ENCODE measurements at regions not wholly inside any gene's neighbourhood (a gene's known extent, or its start where the extent isn't known, plus 50 kb on each side); places are given as distances from the start of the nearest gene placed in this dataset.
"Not testable (repeated sequence)": the region's sequence is repeated elsewhere in the genome, so short reads cannot be mapped to it uniquely, and the experiment has no call there.

- no peaks in the 10 kb centered on the region for H3K9me3 ChIP-seq (ENCODE audit: control insufficient read depth in 5 of 5, low read length in 5 of 5)
- H3K4me1 ChIP-seq (ENCODE audit: control insufficient read depth in 5 of 5, insufficient read depth in 5 of 5, low read length in 5 of 5) = no peaks in the 10 kb centered on the region
- no peak overlapping the region for H3K27ac ChIP-seq (ENCODE audit: low read depth, low read length)
- peaks cover 0 to 4% (median 0%) of the 10 kb centered on the region in 5 donors for H3K27me3 ChIP-seq (ENCODE audit: control insufficient read depth in 5 of 5, insufficient read depth in 4 of 5, low read length in 5 of 5)
- H3K36me3 ChIP-seq (ENCODE audit: control insufficient read depth in 5 of 5, insufficient read depth in 5 of 5, low read length in 5 of 5) = no peaks in the 10 kb centered on the region
- no peak overlapping the region for H3K9ac ChIP-seq (ENCODE audit: low read length in 5 of 5)
- H3K4me3 ChIP-seq (ENCODE audit: low read depth in 1 of 5, low read length in 5 of 5) = no peak overlapping the region
Observed at GRCh38 chr3:70684701-70685100, 372.3 kb upstream of the MDFIC2 start.

DNA sequence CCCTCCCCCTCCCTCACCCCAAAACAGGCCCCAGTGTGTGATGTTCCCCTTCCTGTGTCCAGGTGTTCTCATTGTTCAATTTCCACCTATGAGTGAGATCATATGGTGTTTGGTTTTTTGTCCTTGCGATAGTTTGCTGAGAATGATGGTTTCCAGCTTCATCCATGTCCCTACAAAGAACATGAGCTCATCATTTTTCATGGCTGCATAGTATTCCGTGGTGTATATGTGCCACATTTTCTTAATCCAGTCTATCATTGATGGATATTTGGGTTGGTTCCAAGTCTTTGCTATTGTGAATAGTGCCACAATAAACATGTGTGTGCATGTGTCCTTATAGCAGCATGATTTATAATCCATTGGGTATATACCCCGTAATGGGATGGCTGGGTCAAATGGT lies 363.4 kb upstream of the MDFIC2 start:
- H3K9me3 ChIP-seq (ENCODE audit: control insufficient read depth in 5 of 5, low read length in 5 of 5); H3K27ac ChIP-seq (ENCODE audit: low read depth, low read length); H3K36me3 ChIP-seq (ENCODE audit: control insufficient read depth in 5 of 5, insufficient read depth in 5 of 5, low read length in 5 of 5); H3K27me3 ChIP-seq (ENCODE audit: control insufficient read depth in 5 of 5, insufficient read depth in 4 of 5, low read length in 5 of 5); H3K4me3 ChIP-seq (ENCODE audit: low read depth in 1 of 5, low read length in 5 of 5); H3K4me1 ChIP-seq (ENCODE audit: control insufficient read depth in 5 of 5, insufficient read depth in 5 of 5, low read length in 5 of 5); H3K9ac ChIP-seq (ENCODE audit: low read length in 5 of 5): not testable (repeated sequence)

DNA sequence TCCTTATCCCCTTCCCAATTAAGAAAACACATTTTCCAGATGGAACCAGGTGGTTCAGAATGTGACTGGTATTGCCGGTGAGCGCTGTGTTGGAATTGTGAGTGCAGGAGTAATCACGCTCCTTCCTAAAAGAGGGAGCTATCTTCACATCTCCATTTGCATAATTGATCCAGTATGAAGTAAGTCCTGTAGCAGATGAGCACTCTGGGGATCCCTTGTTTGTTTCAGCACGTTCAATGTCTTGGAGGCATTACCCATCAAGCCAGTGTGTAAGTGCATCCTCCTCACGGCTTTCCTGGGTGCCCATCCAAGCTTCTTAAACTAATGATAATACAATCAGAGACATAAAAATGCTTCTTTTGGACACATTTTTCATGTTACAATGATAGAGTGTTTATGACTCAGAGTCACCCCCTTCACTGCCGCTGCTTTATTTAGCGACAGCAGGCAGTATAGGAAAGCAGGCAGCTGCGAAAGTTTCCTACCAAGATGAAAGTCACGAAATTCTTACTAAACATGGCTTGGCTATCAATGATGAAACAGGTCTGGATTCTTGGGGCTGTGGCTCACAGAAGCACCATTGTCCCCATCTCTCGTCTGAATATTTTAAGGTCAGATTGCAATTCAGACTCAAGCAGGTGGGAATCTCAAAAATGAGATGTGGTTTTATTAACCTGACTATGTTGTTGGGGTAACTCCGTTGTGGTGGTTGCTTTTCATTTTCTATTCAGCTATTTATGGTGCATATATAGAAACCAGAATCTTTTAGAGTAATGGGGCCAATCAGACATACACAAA lies 346.3 kb upstream of the MDFIC2 start:
- H3K4me3 ChIP-seq (ENCODE audit: low read depth in 1 of 5, low read length in 5 of 5) = no peak overlapping the region
- no peaks in the 10 kb centered on the region for H3K9me3 ChIP-seq (ENCODE audit: control insufficient read depth in 5 of 5, low read length in 5 of 5)
- H3K36me3 ChIP-seq (ENCODE audit: control insufficient read depth in 5 of 5, insufficient read depth in 5 of 5, low read length in 5 of 5) = no peaks in the 10 kb centered on the region
- no peak overlapping the region for H3K9ac ChIP-seq (ENCODE audit: low read length in 5 of 5)
- H3K4me1 ChIP-seq (ENCODE audit: control insufficient read depth in 5 of 5, insufficient read depth in 5 of 5, low read length in 5 of 5) = no peaks in the 10 kb centered on the region
- H3K27me3 ChIP-seq (ENCODE audit: control insufficient read depth in 5 of 5, insufficient read depth in 4 of 5, low read length in 5 of 5) = peaks cover 0 to 8% (median 0%) of the 10 kb centered on the region in 5 donors
- H3K27ac ChIP-seq (ENCODE audit: low read depth, low read length) = no peak overlapping the region

DNA sequence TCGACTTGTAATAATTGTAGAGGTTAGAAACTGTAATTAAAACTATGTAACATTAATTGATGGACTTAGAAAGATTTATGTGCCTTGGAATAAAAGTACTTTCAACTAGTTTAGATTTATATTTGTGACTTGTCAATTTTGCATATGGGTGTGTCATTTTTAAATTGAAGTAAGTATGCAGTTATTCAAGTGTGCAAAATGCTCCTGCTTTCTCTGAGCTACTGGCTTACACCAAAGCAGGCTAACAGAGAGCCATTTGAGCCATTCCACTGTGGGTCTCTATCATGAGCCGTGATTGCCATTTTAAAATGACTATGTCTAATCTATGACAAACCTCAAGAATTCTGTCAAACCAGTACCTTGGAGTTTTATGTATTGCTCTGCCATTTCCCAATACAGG lies 345.0 kb upstream of the MDFIC2 start:
- Histone ChIP-seq H3K4me3 (ENCODE audit: low read depth in 1 of 5, low read length in 5 of 5) (no peak overlapping the region), H3K9ac (ENCODE audit: low read length in 5 of 5) (no peak overlapping the region), H3K36me3 (ENCODE audit: control insufficient read depth in 5 of 5, insufficient read depth in 5 of 5, low read length in 5 of 5) (no peaks in the 10 kb centered on the region), H3K9me3 (ENCODE audit: control insufficient read depth in 5 of 5, low read length in 5 of 5) (no peaks in the 10 kb centered on the region), H3K27ac (ENCODE audit: low read depth, low read length) (no peak overlapping the region), H3K4me1 (ENCODE audit: control insufficient read depth in 5 of 5, insufficient read depth in 5 of 5, low read length in 5 of 5) (no peaks in the 10 kb centered on the region), H3K27me3 (ENCODE audit: control insufficient read depth in 5 of 5, insufficient read depth in 4 of 5, low read length in 5 of 5) (peaks cover 0 to 8% (median 0%) of the 10 kb centered on the region in 5 donors)

DNA sequence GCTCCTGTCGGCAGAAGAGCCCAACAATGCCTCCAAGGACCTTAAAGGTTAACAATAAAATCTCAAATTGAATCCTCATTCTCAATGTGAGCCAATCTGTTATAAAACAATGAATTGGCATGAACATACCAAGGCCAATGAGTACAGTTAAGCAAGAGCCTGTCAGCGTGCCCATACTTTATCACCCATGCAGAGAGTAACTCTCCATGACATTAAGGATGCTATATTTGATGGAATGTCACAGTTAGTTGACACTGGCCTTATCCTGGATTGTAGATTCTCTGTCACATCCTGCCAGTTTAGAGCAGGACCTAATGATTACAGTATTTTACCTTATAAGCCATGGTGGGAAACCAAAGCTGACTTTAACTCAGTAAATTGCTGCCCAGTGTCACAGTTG lies 335.4 kb upstream of the MDFIC2 start:
- H3K9me3 ChIP-seq (ENCODE audit: control insufficient read depth in 5 of 5, low read length in 5 of 5) = no peaks in the 10 kb centered on the region
- H3K4me3 ChIP-seq (ENCODE audit: low read depth in 1 of 5, low read length in 5 of 5) = no peak overlapping the region
- H3K27ac ChIP-seq (ENCODE audit: low read depth, low read length) = no peak overlapping the region
- H3K36me3 ChIP-seq (ENCODE audit: control insufficient read depth in 5 of 5, insufficient read depth in 5 of 5, low read length in 5 of 5) = no peaks in the 10 kb centered on the region
- no peak overlapping the region for H3K9ac ChIP-seq (ENCODE audit: low read length in 5 of 5)
- H3K4me1 ChIP-seq (ENCODE audit: control insufficient read depth in 5 of 5, insufficient read depth in 5 of 5, low read length in 5 of 5) = no peaks in the 10 kb centered on the region
- H3K27me3 ChIP-seq (ENCODE audit: control insufficient read depth in 5 of 5, insufficient read depth in 4 of 5, low read length in 5 of 5) = no peaks in the 10 kb centered on the region

DNA sequence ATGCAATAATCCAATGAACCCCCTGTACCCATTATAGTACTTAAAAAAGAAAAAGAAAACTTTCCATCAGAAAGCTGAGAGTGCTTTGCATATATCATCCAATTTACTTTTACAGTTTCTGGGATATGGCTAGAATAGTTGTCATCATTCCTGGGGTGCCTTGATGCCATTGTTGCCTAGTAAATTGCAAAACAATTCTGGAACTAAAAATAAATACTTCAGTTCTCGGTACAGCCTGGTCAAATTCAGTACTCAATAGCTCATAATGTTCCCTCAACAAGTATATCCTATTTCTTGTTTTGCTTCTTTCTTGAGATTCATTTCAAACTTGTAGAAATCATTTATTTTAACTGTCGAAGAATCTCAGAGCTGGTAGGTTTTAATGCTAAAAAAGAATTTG lies 334.7 kb upstream of the MDFIC2 start:
- no peaks in the 10 kb centered on the region for H3K27me3 ChIP-seq (ENCODE audit: control insufficient read depth in 5 of 5, insufficient read depth in 4 of 5, low read length in 5 of 5)

DNA sequence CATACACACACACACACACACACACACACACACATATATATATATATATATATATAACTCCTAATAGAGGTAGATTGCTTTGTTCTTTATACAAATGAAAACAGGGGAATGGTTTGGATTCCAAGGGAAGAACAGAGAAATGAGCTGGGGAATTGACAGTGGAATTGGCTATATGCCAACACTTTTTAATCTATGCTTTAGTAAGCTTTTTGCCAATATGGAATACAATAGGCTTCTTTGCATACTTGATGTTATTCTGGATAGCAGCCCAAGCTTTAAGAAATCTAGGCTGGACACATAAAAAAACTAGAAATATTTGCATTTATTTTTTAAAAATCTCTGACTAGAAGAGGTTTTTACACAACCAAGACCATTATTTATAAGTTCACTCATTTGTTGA lies 334.2 kb upstream of the MDFIC2 start:
- Histone ChIP-seq H3K9ac (ENCODE audit: low read length in 5 of 5) (no peak overlapping the region), H3K4me3 (ENCODE audit: low read depth in 1 of 5, low read length in 5 of 5) (no peak overlapping the region), H3K27me3 (ENCODE audit: control insufficient read depth in 5 of 5, insufficient read depth in 4 of 5, low read length in 5 of 5) (no peaks in the 10 kb centered on the region), H3K27ac (ENCODE audit: low read depth, low read length) (no peak overlapping the region), H3K4me1 (ENCODE audit: control insufficient read depth in 5 of 5, insufficient read depth in 5 of 5, low read length in 5 of 5) (no peaks in the 10 kb centered on the region), H3K9me3 (ENCODE audit: control insufficient read depth in 5 of 5, low read length in 5 of 5) (no peaks in the 10 kb centered on the region), H3K36me3 (ENCODE audit: control insufficient read depth in 5 of 5, insufficient read depth in 5 of 5, low read length in 5 of 5) (no peaks in the 10 kb centered on the region)

More for the DNA sequence above, 334.7 kb upstream of the MDFIC2 start:
- Histone ChIP-seq H3K9ac (ENCODE audit: low read length in 5 of 5) (no peak overlapping the region), H3K4me1 (ENCODE audit: control insufficient read depth in 5 of 5, insufficient read depth in 5 of 5, low read length in 5 of 5) (no peaks in the 10 kb centered on the region), H3K9me3 (ENCODE audit: control insufficient read depth in 5 of 5, low read length in 5 of 5) (no peaks in the 10 kb centered on the region), H3K27ac (ENCODE audit: low read depth, low read length) (no peak overlapping the region), H3K36me3 (ENCODE audit: control insufficient read depth in 5 of 5, insufficient read depth in 5 of 5, low read length in 5 of 5) (no peaks in the 10 kb centered on the region), H3K4me3 (ENCODE audit: low read depth in 1 of 5, low read length in 5 of 5) (no peak overlapping the region)

- Histone ChIP-seq H3K9ac (ENCODE audit: low read length in 5 of 5) (no peak overlapping the region), H3K4me1 (ENCODE audit: control insufficient read depth in 5 of 5, insufficient read depth in 5 of 5, low read length in 5 of 5) (no peaks in the 10 kb centered on the region), H3K4me3 (ENCODE audit: low read depth in 1 of 5, low read length in 5 of 5) (no peak overlapping the region), H3K9me3 (ENCODE audit: control insufficient read depth in 5 of 5, low read length in 5 of 5) (peaks cover 0 to 7% (median 3%) of the 10 kb centered on the region in 5 donors), H3K27me3 (ENCODE audit: control insufficient read depth in 5 of 5, insufficient read depth in 4 of 5, low read length in 5 of 5) (no peaks in the 10 kb centered on the region), H3K27ac (ENCODE audit: low read depth, low read length) (no peak overlapping the region), H3K36me3 (ENCODE audit: control insufficient read depth in 5 of 5, insufficient read depth in 5 of 5, low read length in 5 of 5) (no peaks in the 10 kb centered on the region)
Observed at GRCh38 chr3:70640481-70640880, 328.0 kb upstream of the MDFIC2 start.

DNA sequence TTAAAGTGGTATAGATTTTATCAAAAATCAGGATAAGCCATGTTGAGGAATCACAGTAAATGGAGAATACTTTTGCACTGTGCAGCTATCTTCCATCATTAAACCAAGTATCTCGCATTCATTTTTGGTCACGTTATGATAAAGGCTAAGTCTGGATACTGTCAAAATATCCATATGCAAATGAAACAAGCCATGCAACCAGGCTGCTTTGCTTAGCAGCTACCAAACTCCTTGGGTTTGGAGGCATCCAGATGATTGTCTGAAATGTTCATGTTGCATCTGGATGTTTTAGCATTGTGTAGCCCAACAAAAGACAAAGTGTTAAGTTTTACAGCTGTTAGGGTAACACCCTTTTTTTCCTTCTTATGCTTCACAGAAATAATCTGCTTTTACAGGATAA lies 322.9 kb upstream of the MDFIC2 start:
- Histone ChIP-seq H3K4me1 (ENCODE audit: control insufficient read depth in 5 of 5, insufficient read depth in 5 of 5, low read length in 5 of 5) (no peaks in the 10 kb centered on the region), H3K27me3 (ENCODE audit: control insufficient read depth in 5 of 5, insufficient read depth in 4 of 5, low read length in 5 of 5) (no peaks in the 10 kb centered on the region), H3K9ac (ENCODE audit: low read length in 5 of 5) (no peak overlapping the region), H3K36me3 (ENCODE audit: control insufficient read depth in 5 of 5, insufficient read depth in 5 of 5, low read length in 5 of 5) (no peaks in the 10 kb centered on the region), H3K9me3 (ENCODE audit: control insufficient read depth in 5 of 5, low read length in 5 of 5) (peaks cover 0 to 7% (median 3%) of the 10 kb centered on the region in 5 donors), H3K27ac (ENCODE audit: low read depth, low read length) (no peak overlapping the region), H3K4me3 (ENCODE audit: low read depth in 1 of 5, low read length in 5 of 5) (no peak overlapping the region)

DNA sequence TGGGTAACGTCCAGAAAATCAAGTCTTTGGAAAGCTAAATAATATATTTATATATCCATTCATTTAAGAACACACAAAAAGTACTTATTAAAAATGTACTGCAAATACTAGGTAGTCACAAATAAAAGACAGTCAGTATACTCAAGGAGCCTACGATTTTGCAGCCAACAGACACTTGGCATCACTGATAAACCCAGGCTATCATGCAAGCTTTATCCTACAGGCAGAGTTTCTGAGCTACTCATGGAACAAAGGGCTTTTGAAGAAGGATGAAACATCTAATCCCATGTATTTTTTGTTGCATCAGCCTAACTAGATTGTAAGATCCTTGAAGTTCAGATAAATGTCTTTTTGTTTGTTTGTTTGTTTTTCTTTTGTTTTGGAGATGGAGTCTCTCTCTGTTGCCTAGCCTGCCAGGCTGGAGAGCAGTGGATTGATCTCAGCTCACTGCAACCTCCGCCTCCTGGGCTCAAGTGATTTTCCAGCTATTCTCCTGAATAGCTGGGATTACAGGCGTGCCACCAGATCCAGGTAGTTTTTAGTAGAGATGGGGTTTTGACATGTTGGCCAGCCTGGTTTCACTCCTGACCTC lies 319.4 kb upstream of the MDFIC2 start:
- no peak overlapping the region for H3K9ac ChIP-seq (ENCODE audit: low read length in 5 of 5)
- no peak overlapping the region for H3K4me3 ChIP-seq (ENCODE audit: low read depth in 1 of 5, low read length in 5 of 5)
- no peak overlapping the region for H3K27ac ChIP-seq (ENCODE audit: low read depth, low read length)
- H3K9me3 ChIP-seq (ENCODE audit: control insufficient read depth in 5 of 5, low read length in 5 of 5) = no peaks in the 10 kb centered on the region
- H3K27me3 ChIP-seq (ENCODE audit: control insufficient read depth in 5 of 5, insufficient read depth in 4 of 5, low read length in 5 of 5) = no peaks in the 10 kb centered on the region
- no peaks in the 10 kb centered on the region for H3K4me1 ChIP-seq (ENCODE audit: control insufficient read depth in 5 of 5, insufficient read depth in 5 of 5, low read length in 5 of 5)
- H3K36me3 ChIP-seq (ENCODE audit: control insufficient read depth in 5 of 5, insufficient read depth in 5 of 5, low read length in 5 of 5) = no peaks in the 10 kb centered on the region
